DND-41 (cell line): ENCODE measurements at regions not wholly inside any gene's neighbourhood (a gene's known extent, or its start where the extent isn't known, plus 50 kb on each side); places are given as distances from the start of the nearest gene placed in this dataset.
"Not testable (repeated sequence)": the region's sequence is repeated elsewhere in the genome, so short reads cannot be mapped to it uniquely, and the experiment has no call there.

Experiments used
- ATAC-seq: fragments of 200-7000 bp; cut with Tn5 transposase; 3 replicates; pipeline ENCODE4 v1.9.1; 2021; ENCODE audit warnings: low read depth; ENCODE audit not compliant: insufficient read depth
- DNase-seq: peaks from one replicate; pipeline ENCODE4 v3.0.0-alpha.2; 2020
- H2AFZ ChIP-seq: 2 replicates; pipeline ENCODE4 v1.6.0; 2012; ENCODE audit warnings: low read depth, low read length
- H3K27ac ChIP-seq: 2 replicates; pipeline ENCODE4 v1.5.1; 2012; ENCODE audit warnings: low read length, inconsistent platforms
- H3K27me3 ChIP-seq: fragments of 200-600 bp; sonication (generic); 2 replicates; pipeline ENCODE4 v1.6.0; 2012; ENCODE audit warnings: low read length, mild to moderate bottlenecking, inconsistent platforms; ENCODE audit not compliant: insufficient read depth, poor library complexity
- H3K36me3 ChIP-seq: 2 replicates; pipeline ENCODE4 v1.5.1; 2012; ENCODE audit warnings: low read length, inconsistent platforms; ENCODE audit not compliant: insufficient read depth
- H3K4me1 ChIP-seq: 2 replicates; pipeline ENCODE4 v1.5.1; 2012; ENCODE audit warnings: mild to moderate bottlenecking, low read length; ENCODE audit not compliant: insufficient read depth
- H3K4me2 ChIP-seq: 2 replicates; pipeline ENCODE4 v1.6.0; 2012; ENCODE audit warnings: mild to moderate bottlenecking, moderate library complexity, low read length, inconsistent platforms; ENCODE audit not compliant: insufficient read depth
- H3K4me3 ChIP-seq, 2 experiments: fragments of 200-600 bp in 1 of 2; shearing (Covaris generic) in 1 of 2; 2 replicates each; pipeline ENCODE4 v1.5.1; 2012 to 2016; ENCODE audit warnings: inconsistent platforms in 2 of 2, low read length in 2 of 2, mild to moderate bottlenecking in 2 of 2, low read depth in 1 of 2, moderate library complexity in 1 of 2
- H3K79me2 ChIP-seq: 2 replicates; pipeline ENCODE4 v1.6.0; 2012; ENCODE audit warnings: low read length, inconsistent platforms; ENCODE audit not compliant: insufficient read depth
- H3K9ac ChIP-seq: 2 replicates; pipeline ENCODE4 v1.6.0; 2012; ENCODE audit warnings: low read depth, mild to moderate bottlenecking, inconsistent platforms, low read length, moderate library complexity
- H3K9me3 ChIP-seq: 2 replicates; pipeline ENCODE4 v1.5.1; 2012; ENCODE audit warnings: low read length, moderate library complexity, mild to moderate bottlenecking, inconsistent platforms; ENCODE audit not compliant: insufficient read depth, severe bottlenecking
- H4K20me1 ChIP-seq: 2 replicates; pipeline ENCODE4 v1.6.0; 2012; ENCODE audit warnings: low read length; ENCODE audit not compliant: insufficient read depth
- EZH2 ChIP-seq: IDR thresholded peaks from 3 replicates; pipeline ENCODE4 v1.6.1; 2012; ENCODE audit warnings: borderline replicate concordance, low read depth, mild to moderate bottlenecking, moderate library complexity, low read length, inconsistent platforms; ENCODE audit not compliant: severe bottlenecking
- TF ChIP-seq, protein P1 (sequence below): IDR thresholded peaks from 2 replicates; pipeline ENCODE4 v1.5.1; 2012; ENCODE audit warnings: borderline replicate concordance, low read length, moderate library complexity, mild to moderate bottlenecking; ENCODE audit not compliant: poor library complexity, severe bottlenecking; ENCODE audit errors: extremely low read depth

DNA sequence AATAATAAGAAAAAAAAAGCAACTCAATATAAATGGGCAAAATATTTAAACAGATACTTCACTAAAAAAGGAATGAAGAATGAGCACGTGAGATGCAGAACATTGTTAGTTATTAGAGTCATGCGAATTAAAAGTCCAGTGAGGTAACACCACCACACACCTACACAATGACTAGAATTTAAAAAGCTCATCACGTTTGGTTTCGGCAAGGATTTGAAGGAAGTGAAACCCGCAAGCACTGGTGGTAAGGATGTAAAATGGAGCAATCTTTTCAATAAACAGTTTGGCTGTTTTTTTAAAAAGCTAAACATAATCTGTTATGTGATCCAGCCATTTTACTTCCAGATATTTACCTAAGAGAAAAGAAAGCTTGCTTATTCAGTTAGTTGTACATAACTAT is 1181.6 kb upstream of the CELF4 start:
- Histone ChIP-seq H3K27me3 (no peaks in the 10 kb centered on the region), H3K36me3 (no peaks in the 10 kb centered on the region), H3K4me1 (no peaks in the 10 kb centered on the region), H4K20me1 (no peaks in the 10 kb centered on the region), H3K4me3 (no peak overlapping the region), H3K9me3 (no peaks in the 10 kb centered on the region), H3K79me2 (no peaks in the 10 kb centered on the region), H3K9ac (no peak overlapping the region), H3K27ac (no peak overlapping the region), H2AFZ (peak overlapping the region; percentile 33; the same call in 1 of the 2 replicates), H3K4me2 (no peak overlapping the region)
- TF ChIP-seq, protein P1, sequence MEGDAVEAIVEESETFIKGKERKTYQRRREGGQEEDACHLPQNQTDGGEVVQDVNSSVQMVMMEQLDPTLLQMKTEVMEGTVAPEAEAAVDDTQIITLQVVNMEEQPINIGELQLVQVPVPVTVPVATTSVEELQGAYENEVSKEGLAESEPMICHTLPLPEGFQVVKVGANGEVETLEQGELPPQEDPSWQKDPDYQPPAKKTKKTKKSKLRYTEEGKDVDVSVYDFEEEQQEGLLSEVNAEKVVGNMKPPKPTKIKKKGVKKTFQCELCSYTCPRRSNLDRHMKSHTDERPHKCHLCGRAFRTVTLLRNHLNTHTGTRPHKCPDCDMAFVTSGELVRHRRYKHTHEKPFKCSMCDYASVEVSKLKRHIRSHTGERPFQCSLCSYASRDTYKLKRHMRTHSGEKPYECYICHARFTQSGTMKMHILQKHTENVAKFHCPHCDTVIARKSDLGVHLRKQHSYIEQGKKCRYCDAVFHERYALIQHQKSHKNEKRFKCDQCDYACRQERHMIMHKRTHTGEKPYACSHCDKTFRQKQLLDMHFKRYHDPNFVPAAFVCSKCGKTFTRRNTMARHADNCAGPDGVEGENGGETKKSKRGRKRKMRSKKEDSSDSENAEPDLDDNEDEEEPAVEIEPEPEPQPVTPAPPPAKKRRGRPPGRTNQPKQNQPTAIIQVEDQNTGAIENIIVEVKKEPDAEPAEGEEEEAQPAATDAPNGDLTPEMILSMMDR, result no peak
- TF ChIP-seq EZH2, result no peak
- DNase-seq (no peak), ATAC-seq (no peak)

DNA sequence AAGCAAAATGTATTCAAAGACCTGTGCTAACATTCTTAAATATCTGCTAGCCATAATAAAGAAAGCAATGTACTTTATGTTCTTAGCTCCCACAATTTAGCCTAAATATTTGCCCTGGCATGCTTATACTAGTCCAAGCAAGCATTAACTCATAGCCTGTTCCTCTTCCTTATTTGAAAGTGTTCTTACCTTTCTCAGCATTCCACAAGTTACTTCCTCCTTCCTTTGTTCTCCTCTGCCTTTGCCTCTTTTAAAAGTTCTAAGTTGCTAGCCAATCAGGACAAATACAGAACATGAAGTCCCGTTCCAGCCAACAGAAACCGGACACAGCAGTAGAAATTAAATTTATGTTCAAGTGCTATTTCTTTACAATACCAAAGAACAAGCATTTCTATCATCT is 1154.6 kb upstream of the CELF4 start:
- not testable (repeated sequence) for H4K20me1 ChIP-seq, DNase-seq, H3K4me3 ChIP-seq, ATAC-seq, H3K4me1 ChIP-seq, H3K9me3 ChIP-seq, H3K9ac ChIP-seq, H3K4me2 ChIP-seq, H3K36me3 ChIP-seq, H3K27ac ChIP-seq, H3K79me2 ChIP-seq, H3K27me3 ChIP-seq, H2AFZ ChIP-seq

DNA sequence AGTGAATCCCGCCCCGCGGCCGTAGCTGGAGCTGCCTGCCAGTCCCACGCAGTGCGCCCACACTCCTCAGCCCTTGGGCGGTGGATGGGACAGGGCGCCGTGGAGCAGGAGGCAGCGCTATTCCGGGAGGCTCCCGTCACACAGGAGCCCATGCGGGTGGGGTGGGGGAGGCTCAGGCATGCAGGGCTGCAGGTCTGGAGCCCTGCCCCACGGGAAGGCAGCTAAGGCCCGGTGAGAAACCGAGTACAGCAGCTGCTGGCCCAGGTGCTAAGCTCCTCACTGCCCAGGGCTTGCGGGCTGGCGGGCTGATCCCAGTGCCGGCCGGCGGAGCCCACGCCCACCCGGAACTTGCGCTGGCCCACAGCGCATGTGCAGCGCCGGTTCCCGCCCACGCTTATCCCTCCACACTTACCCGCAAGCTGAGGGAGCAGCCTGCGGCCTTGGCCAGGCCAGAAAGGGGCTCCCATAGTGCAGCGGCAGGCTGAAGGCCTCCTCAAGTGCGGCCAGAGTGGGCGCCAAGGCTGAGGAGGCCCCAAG is 1152.8 kb upstream of the CELF4 start:
- H2AFZ ChIP-seq, result no peak overlapping the region
- H3K4me1 ChIP-seq, result no peaks in the 10 kb centered on the region
- no peaks in the 10 kb centered on the region for H3K27me3 ChIP-seq
- H3K79me2 ChIP-seq, result no peaks in the 10 kb centered on the region
- H3K4me2 ChIP-seq, result no peak overlapping the region
- no peaks in the 10 kb centered on the region for H3K9me3 ChIP-seq
- DNase-seq (no peak), ATAC-seq (no peak)
- TF ChIP-seq, protein P1, result no peak
- TF ChIP-seq EZH2, result no peak
- no peak overlapping the region for H3K27ac ChIP-seq
- H3K4me3 ChIP-seq, result no peak overlapping the region
- H3K36me3 ChIP-seq, result no peaks in the 10 kb centered on the region
- H3K9ac ChIP-seq, result no peak overlapping the region
- no peaks in the 10 kb centered on the region for H4K20me1 ChIP-seq

DNA sequence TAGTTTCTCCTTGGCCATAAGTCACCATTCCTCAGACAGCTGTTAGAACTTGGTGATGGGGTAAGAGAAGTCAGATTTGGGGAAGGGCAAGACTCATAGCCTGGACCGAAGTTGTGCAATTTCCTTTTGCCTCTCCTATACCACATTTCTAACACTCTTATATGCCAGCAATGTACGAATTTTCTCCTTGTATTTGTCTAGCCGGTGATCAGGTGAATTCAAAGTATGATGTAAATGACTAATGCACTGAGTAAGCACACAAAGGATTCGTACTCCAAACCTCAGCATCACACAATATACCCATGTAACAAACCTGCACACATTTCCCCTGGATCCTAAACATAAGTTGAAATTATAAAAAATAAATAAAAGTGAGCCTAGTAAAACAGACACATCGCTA is 1143.5 kb upstream of the CELF4 start:
- no peak overlapping the region for H3K4me3 ChIP-seq
- no peak for DNase-seq
- H3K27me3 ChIP-seq, result no peaks in the 10 kb centered on the region
- no peak for ATAC-seq
- no peak overlapping the region for H3K9ac ChIP-seq
- no peaks in the 10 kb centered on the region for H3K4me1 ChIP-seq
- no peaks in the 10 kb centered on the region for H4K20me1 ChIP-seq
- no peak overlapping the region for H3K4me2 ChIP-seq
- H3K36me3 ChIP-seq, result no peaks in the 10 kb centered on the region
- no peak for TF ChIP-seq EZH2
- TF ChIP-seq, protein P1, result no peak
- no peaks in the 10 kb centered on the region for H3K79me2 ChIP-seq
- H3K27ac ChIP-seq, result no peak overlapping the region
- H2AFZ ChIP-seq, result no peak overlapping the region
- H3K9me3 ChIP-seq, result no peaks in the 10 kb centered on the region
